Panc1 (cell line): ENCODE measurements at regions not wholly inside any gene's neighbourhood (a gene's known extent, or its start where the extent isn't known, plus 50 kb on each side); places are given as distances from the start of the nearest gene placed in this dataset.

Experiments used
- TF ChIP-seq, protein P1 (sequence below): fragments of 450-650 bp; IDR thresholded peaks from 2 replicates; pipeline ENCODE4 v1.5.1; 2017; ENCODE audit warnings: mild to moderate bottlenecking
- TF ChIP-seq, protein P2 (sequence below), 2 experiments: IDR thresholded peaks; 2 replicates each; pipeline ENCODE4 v1.6.1; 2011 to 2012; ENCODE audit warnings: low read depth in 2 of 2, control low read depth in 1 of 2, low read length in 1 of 2, mild to moderate bottlenecking in 1 of 2, moderate library complexity in 1 of 2; ENCODE audit not compliant: insufficient read depth in 1 of 2

DNA sequence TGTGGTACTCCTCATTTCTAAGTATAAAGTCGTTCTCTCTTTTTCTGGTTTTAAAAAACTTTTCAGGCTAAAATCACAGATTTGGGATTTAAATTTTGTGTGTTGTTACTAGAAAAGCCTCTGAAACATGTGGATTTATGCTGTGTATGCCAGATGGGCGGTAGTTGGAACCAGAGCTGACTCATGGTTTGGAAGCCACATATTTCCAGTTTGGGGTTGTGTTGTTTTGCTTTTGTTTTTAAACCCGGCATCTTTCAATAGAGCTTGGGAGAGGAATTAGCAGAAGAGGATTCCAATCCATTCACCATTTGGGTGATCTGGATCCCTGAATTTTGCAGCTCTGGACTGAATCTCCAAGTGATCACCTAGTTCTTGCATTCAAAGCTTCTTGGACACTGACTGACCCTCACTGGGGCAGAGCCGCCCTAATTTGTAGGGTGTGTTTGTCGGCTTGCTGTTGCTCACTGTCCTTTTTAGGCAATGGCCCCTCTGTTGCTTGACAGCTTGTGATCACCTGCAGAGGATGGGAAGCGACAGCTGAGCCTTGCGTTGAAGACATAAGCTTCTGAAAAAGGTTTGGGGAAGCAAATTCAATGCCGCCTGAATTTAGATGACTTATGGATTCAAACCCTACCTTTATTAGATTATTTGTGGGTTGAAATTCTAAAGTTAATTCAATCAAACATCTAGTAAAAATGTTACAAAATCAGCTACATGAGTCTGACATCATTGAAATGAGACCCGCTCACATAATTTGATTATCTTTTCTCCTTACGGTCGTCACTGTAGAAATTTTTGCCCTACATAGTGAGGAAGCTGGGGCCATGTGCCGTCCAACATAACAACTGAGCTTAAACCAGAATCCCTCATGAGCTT lies 79.9 kb upstream of the CD83 start:
- TF ChIP-seq, protein P1, sequence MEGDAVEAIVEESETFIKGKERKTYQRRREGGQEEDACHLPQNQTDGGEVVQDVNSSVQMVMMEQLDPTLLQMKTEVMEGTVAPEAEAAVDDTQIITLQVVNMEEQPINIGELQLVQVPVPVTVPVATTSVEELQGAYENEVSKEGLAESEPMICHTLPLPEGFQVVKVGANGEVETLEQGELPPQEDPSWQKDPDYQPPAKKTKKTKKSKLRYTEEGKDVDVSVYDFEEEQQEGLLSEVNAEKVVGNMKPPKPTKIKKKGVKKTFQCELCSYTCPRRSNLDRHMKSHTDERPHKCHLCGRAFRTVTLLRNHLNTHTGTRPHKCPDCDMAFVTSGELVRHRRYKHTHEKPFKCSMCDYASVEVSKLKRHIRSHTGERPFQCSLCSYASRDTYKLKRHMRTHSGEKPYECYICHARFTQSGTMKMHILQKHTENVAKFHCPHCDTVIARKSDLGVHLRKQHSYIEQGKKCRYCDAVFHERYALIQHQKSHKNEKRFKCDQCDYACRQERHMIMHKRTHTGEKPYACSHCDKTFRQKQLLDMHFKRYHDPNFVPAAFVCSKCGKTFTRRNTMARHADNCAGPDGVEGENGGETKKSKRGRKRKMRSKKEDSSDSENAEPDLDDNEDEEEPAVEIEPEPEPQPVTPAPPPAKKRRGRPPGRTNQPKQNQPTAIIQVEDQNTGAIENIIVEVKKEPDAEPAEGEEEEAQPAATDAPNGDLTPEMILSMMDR: no peak
- TF ChIP-seq, protein P2, sequence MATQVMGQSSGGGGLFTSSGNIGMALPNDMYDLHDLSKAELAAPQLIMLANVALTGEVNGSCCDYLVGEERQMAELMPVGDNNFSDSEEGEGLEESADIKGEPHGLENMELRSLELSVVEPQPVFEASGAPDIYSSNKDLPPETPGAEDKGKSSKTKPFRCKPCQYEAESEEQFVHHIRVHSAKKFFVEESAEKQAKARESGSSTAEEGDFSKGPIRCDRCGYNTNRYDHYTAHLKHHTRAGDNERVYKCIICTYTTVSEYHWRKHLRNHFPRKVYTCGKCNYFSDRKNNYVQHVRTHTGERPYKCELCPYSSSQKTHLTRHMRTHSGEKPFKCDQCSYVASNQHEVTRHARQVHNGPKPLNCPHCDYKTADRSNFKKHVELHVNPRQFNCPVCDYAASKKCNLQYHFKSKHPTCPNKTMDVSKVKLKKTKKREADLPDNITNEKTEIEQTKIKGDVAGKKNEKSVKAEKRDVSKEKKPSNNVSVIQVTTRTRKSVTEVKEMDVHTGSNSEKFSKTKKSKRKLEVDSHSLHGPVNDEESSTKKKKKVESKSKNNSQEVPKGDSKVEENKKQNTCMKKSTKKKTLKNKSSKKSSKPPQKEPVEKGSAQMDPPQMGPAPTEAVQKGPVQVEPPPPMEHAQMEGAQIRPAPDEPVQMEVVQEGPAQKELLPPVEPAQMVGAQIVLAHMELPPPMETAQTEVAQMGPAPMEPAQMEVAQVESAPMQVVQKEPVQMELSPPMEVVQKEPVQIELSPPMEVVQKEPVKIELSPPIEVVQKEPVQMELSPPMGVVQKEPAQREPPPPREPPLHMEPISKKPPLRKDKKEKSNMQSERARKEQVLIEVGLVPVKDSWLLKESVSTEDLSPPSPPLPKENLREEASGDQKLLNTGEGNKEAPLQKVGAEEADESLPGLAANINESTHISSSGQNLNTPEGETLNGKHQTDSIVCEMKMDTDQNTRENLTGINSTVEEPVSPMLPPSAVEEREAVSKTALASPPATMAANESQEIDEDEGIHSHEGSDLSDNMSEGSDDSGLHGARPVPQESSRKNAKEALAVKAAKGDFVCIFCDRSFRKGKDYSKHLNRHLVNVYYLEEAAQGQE (IDR thresholded peaks at IDR 0.05; ENCODE audit: insufficient read depth in 1 of 2, low read depth in 2 of 2, low read length in 1 of 2): no peak
